GM18508 (cell line): ENCODE measurements at regions not wholly inside any gene's neighbourhood (a gene's known extent, or its start where the extent isn't known, plus 50 kb on each side); places are given as distances from the start of the nearest gene placed in this dataset.
"Not testable (repeated sequence)": the region's sequence is repeated elsewhere in the genome, so short reads cannot be mapped to it uniquely, and the experiment has no call there.

Experiments
- ATAC-seq: cut with Tn5 transposase; IDR thresholded peaks from one replicate; pipeline ENCODE4 v1.9.1; 2021; ENCODE audit warnings: moderate number of reproducible peaks; ENCODE audit not compliant: insufficient read depth, unreplicated experiment

DNA sequence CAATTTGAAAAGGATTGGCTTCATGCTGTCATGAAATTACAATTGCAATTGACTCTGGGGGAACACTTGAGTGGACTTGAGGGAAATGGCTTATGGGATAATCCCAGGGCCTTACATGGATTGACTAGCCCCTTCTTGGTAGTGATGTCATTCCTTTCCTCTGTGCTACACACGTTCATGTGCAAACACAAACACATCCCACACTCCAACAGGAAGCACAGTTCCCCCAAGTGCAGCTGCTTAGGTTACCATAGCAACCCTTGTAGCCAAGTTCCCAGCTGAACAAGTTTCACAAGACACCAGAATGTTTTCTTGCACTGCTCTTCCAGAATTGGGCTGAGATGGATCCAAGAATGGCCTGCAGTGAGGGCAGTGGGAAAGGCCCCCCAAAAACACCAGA is 217.0 kb downstream of the ZNF621 start:
- ATAC-seq, result no peak

DNA sequence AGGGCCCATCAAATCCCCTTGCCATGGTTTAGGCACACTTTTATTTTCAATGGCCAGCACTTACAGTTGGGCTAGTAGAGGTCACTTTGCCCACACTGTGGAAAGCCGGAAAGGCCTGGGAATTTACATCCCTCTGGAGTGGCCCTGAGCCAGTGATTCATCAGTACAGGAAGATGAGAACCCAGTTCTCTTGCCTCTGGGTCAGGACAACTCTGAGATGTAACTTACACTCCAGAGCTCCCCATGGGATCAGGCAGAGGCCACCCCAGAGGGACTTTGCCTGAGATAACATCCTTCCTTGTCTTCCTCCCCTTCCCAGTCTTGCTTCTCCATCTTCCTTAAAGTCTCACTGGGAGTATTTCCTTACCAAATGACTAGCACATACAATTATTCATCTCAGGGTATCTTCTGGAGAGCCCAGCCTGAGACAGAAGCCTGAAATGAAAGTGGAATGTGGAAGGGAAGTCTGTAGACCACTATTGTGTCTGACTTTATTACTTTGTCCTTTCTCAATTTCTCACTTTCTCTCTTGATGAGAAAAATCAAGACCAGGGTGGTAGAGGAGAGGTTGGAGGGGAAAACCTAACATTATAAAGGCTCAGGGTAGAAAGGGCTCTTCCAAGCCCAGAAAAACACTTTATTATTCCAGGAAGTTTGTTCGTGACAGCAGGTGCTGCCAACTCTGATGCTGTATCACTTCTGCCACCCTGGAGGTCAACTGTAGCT is 220.8 kb downstream of the ZNF621 start:
- no peak for ATAC-seq

DNA sequence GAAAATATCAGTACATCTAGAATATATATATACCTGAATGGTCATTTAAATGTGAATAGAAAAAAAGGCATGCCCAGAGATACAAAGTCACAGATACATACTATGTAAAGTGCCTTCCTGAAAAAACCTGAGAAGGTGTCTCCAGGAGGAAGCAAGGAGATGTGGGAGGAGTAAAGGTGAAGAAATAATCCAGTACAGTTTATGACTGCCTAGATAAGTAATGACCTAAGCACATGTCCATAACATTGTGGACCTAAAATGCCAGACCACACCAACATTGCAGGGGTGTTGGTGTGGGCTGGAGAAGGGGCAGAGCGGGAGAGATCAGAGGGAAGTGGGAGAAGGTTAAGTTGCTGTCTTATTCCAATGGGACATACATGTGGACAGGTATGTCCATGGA is 226.9 kb downstream of the ZNF621 start:
- no peak for ATAC-seq

DNA sequence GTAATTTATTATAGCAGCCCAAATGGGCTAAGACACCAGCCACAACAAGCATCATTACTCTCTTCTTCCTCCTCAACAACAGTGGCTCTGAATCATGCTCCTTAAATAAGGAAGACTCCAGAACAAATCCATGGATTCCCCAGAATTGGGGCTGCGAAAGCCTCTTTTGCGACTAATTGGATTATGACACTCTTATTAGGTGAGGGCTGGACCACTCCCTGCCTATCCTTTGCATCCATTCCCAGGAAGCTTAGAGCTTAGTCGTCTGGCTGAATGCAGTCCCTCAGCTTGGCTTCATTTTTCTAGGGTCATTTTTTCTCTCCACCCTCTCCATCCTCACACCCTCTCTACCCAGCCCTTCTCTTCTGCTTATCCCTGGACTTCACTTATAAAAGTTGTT is 227.7 kb downstream of the ZNF621 start:
- no peak for ATAC-seq

DNA sequence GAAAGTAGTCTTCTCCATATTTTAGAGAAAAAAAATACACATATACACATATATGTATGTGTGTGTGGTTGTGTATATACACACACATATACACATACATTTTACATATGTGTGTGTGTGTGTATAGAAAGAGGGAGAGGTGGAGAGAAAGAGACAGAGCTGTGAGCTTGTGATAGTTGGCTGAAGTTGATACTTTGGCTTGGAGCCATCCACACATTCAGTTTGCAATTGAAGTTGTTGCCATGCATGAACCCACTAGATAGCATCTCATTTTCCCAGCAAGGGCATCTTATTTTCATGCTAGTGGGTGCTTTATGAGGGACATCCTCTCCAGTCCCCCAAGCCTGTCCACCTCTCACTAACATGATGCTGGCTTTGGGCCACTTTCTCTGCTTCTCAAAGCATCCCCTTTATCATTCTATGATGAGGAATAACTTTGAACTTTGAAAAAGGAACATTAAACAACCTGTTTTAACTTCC is 228.6 kb downstream of the ZNF621 start:
- ATAC-seq, result no peak

DNA sequence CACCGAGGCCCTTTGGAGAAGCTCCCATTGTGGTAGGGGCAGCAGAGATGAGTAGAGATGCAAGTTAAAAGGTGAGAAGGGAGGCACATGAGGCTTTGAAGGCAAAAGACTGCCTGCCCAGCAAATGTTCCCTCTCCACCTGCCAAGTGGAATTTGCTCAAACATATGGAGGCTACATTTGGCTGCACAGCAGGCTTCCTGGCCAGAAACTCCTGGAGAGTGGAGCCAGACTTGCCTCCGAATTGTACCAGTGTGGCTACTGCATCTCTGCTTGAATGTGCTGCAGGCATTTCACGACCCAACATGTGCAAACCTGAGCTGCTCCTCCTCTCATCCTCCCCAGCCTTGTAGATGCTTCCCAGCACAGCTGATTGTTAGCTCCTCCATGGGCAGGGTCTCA is 229.2 kb downstream of the ZNF621 start:
- ATAC-seq, result no peak

DNA sequence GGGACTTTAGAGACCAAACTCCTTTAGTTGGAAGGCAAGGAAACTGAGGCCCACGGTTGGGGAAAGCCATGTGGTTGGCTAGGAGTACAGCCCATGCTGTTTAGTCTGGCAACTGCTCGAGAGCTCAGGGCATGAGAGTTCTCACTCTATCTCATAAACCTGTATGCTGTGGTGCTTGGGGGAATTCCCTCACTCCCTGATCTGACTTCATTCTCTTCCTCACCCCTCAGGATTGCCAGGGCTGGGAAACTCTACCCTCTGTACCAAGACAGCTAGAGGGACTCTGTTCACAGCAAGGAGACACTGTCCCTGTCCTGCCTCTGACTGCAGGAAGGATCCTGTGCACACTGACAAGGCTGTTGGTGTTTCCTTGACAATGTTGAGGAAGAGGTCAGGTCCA is 230.2 kb downstream of the ZNF621 start:
- no peak for ATAC-seq

DNA sequence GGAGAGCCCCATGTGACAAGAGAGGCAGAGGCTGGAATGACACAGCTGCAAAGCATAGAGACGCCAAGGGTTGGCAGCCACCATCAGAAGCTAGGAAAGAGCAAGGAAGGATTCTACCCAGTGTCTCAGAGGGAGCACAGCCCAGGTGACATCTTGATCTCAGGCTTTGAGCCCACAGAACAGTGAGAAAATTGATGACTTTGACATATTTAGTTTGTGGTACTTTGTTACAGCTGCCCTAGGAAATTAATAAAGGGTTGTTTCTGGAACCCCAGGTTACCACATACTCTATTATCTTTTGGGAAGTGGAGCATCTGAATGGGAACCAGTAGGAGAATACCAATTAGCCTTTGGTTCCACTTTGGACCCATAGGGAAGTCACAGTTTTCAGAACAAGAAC is 231.7 kb downstream of the ZNF621 start:
- ATAC-seq, result no peak

DNA sequence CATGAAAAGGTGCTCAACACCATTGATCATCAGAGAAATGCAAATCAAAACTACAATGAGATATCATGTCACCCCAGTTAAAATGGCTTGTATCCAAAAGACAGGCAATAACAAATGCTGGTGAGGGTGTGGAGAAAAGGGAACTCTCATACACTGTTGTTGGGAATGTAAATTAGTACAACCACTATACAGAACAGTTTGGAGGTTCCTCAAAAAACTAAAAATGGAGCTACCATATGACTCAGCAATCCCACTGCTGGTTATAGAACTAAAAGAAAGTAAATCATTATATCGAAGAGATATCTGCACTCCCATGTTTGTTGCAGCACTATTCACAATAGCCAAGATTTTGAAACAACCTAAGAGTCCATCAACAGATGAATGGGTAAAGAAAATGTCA is 238.0 kb downstream of the ZNF621 start:
- ATAC-seq, result not testable (repeated sequence)

DNA sequence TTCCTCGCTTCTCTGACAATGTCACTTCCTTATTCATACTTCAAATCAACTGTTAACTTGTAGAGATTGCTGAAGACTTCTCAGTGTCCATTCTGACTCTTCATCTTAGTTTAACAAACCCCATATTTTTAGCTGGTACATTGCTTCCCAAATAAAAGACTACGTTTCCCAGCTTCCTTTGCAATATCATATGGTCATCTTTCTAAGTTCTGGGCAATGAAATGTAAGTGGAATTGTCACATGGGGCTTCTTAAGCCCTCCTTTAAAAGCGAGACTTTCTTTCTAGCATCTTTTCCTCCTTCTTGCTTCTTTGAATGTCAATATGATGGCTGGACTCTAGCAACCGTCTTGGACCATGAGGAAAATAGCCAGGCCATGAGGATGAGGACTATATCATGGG is 239.0 kb downstream of the ZNF621 start:
- ATAC-seq, result no peak

DNA sequence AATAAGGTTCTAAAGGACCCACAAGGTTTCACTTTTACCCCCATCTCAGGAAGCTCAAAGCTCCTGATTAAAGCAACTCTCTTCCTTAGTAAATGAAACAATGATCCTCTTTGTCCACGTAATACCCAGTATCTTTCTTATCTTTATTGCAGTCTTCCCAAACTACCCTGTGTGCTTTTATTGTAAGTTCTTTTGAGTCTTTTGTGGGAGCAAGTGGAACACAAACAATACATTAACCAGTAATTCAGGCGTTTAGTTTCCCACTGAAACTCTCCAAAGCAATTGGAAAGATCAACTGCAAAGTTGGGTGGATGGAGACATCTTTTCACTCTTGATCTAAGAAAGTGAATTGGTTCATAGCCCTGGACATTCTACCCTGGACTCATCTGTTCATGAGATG is 240.0 kb downstream of the ZNF621 start:
- ATAC-seq, result no peak

DNA sequence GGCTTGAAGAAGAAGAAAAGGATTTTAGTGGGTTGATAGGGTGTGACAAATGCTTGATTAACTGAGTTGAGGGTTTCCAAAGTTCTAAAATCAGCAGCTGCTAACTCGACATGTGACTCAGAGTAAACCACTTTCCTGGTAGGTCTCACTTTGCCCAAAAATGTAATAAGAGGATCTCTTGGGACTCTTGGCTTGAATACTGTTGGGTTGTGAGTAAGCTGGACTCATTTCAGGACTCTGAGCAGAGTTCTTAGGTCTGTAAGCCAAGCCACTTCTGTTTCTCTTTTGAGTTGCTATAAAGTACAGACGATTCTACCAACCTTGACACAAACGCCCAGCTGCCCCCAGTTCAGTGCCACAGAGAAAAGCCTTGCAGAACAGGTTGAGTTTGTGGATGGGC is 241.1 kb downstream of the ZNF621 start:
- ATAC-seq, result no peak

DNA sequence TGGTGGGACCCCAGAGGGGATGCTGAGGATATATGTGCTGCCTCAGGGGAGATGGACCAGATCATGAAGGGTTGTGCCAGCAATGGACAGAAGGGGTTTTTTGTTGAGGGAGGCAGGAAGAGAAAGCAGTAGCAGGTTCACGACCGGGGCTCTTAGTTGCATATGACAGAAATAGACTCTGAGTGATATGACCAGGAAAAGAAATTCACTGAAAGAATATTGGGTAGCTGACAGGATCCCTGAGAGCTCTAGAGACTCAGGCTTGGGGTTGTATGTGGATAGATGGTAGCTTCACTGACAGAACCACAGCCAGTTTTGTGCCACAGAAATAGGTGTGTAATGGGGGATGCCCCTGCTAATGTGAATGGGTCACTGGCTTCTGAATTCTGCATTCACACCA is 241.6 kb downstream of the ZNF621 start:
- no peak for ATAC-seq

DNA sequence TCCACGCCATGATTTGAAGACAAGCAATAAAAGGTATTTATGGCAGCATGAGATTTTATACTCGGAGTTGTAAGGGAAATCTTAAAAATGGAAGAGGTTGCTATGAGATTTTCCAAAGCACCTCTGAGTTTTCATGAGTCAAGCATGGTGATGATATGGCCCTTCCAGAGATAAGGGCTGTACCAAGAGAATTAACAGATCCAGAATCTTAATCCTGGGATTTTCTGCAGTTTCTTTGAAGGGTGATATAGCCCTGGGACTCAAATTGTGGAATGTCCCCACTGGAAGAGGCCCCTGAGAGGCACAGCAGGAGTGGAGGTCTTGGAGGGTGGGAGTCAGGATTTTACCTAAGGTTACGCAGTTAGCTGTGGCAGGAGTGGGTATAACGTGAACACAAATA is 243.3 kb downstream of the ZNF621 start:
- ATAC-seq, result no peak

DNA sequence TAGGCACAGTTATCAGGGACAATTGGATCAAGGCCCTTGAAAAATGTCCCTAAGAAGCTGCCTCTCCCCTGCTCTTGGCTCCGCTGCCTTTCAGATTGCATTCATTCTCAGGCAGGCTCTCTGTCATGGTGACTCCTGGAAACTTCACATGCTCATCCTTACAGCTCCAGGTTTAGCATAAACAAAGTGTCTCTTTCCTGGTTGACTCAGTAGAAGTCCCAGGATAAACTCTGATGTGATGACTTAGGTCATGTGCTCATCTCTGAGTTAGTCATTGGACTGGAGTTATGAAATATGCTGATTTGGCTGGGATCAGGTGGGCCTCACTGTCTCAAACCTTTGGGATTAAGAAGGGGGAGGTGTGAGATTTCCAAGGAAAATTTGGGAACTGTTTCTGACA is 243.8 kb downstream of the ZNF621 start:
- no peak for ATAC-seq

DNA sequence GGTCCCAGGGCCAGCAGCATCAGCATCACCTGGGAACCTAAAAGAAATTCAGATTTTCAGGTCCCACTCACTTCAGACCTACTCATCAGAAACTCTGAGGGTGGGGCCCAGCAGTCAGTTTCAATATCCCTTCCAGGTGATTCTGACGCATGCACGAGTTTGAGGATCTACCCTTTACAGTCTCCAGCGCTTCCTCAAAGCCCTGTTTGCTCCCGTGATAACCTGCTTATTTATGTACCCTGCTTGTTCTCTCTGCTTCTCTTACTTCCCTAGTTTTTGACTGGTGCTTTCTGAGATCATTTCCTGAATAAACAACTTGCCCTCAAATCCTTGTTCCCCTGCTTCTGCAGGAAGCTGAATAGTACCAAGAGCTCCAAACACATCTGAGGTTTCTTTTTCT is 245.3 kb downstream of the ZNF621 start:
- no peak for ATAC-seq

DNA sequence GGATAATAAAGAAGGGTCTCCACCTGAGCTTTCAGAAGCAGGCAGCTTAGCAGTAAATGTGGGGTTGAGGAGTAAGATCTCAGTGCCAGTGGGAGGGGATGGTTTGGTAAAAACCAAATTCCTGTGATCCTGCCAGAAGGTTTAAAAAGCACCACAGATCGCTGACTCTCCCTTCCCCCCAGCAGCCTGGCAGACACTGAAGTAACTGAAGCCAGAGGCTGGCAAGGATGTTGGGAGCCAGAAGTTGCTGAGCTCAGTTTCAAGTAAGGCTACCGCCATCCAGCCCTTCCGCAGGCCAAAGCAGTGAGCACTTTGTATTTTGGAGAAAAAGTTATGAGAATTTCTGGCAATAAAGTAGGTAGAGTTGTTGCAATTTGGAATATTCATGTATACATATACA is 246.4 kb downstream of the ZNF621 start:
- ATAC-seq, result no peak

DNA sequence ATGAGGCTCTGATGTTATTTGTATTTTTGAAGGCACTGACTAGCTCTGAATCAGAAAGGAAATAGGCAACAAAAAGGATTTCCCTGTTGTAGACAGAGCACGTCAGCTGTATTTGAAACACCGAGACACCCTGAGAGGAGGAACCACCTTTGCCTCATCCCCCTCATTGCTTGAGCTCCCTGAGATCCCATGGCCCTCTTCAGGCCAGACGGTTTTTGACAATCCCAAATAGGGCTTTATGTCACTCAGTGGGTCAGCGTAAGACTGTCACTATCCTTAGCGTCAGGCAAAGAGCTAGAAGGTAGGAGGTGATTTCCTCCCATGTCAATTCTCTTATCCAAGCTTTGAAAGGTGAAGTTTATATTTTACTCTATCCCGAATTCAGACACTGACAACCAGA is 254.3 kb downstream of the ZNF621 start:
- no peak for ATAC-seq

DNA sequence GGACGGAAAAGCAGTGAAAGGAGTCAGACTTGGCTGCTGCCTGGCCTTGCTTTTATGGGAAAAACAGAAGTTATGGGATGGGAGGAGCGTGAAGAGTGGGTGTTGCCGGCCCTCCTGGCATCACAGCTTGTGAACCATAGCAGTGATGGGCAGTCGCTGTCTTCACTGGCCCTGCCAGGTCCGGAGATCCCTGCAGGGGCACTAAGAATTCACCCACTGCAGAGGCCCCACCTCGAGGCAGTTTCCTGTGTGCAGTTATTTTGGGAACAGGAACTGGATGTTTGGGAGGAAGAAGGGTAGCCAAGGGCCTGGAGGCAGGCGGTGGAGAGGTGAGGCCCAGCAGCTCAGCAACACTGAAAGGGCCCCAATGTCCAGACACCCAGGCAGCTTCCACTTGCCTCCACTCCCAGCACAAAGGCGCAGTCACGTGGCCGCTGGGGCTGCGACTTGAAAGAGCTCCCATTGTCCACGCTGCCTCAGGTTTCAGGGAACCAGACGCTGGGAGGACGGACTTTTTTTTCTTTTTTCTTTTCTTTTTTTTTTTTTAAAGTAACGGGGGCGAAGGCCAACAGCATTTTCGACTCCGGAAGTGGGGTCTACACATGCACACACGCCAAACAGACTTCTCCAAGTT is 255.6 kb downstream of the ZNF621 start:
- no peak for ATAC-seq

DNA sequence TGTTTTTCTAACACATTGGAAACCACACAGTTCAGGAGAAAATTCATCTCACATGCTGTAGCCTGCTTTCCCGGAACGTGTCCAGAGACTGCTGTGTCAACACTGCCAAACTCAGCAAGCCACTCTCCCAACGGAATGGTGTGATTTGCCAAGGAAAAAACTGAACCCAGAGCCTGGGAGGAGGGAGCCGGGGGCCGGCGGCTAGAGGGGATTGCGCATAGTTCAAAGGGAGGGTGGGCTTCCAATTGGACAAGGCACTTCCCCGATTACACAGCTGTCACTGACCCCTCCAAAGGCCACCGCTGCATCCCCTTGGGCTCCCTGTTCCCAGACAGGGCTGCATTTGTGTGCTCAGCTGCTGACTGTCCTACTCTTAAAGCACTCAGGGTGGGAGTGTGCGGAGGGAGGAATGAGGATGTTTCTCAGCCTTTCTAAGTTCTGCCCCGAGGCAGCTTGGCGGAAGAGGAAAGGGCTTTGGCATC is 256.2 kb downstream of the ZNF621 start:
- ATAC-seq, result no peak

DNA sequence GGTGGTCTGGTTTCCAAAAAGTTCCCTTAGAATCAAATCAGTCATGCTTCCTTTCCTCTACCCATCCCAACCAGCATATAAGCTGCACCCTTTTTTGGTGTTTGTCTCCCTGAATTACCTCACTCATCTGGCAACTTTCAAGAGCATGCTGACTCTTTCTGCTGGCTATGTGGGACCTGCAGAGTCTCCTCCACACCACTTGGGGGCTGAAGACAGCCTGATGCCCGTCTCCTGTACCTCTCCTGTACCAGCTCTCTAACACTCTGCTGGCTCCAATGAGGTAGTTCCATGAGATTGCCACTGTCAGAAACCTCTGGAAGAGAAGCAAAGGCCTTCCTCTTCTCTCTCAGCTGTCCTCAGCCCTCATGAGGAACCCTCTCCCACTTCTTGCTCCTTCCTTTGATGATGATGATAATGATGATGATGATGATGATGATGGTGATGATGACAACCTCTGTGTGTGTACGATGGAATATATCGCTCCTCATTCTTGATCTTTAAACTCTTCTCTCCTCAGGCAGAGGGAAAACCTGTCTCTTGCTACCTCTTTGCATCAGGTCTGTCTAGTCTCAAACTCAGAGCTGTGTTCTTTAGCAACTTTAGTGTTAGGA is 257.5 kb downstream of the ZNF621 start:
- no peak for ATAC-seq

DNA sequence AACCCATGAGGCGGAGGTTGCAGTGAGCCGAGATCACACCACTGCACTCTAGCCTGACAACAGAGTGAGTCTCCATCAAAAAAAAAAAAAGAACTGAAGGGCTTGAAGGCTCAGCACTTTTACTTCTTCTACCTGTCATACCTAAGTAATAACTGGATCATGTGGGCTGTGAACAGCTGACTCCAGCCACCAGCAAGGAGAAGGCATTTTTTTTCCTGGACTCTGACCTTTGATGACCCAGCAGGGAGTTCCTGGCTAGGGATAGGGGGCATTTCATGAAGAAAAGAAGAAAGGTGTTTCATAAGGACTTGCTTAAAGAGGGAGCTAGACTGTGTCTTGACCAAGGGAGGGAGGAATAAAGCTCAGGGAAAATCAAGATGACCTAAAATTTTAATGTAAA is 266.0 kb downstream of the ZNF621 start:
- ATAC-seq, result no peak
